ENCODE measurements at regions not wholly inside any gene's neighbourhood (a gene's known extent, or its start where the extent isn't known, plus 50 kb on each side); places are given as distances from the start of the nearest gene placed in this dataset.

DNA sequence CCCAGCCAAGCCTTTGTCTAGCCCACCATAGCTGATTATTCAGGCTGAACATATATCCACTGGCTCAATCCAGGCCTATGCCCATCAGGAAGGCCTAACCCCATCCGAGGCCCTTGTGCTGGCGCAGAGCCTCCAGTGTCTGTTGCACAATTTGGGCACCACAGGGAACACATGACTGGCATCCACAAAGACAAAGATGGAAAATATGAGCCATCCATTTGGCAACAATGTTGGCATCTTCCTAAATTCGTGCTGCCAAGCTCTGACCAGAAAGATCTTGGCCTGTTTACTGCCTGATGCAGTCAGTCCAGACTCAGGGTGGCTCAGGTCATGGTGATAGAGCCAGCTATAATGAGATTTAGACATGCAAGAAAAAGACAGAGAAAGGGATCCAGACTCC, 233.8 kb downstream of the PIK3R1 start:
- ChIA-PET CTCF (no interaction called here), RAD21 (ENCODE audit: low non-redundant PET in 1 of 2, low total read pairs in 2 of 2, uncharacterized antibody in 2 of 2, unreplicated experiment in 2 of 2) (no interaction called here), POLR2A (no interaction called here)
- no peaks in the 10 kb centered on the region for H4K20me1 ChIP-seq (ENCODE audit: insufficient read depth)
- no peaks in the 10 kb centered on the region for H3K9me2 ChIP-seq (ENCODE audit: insufficient read depth)
- H3K36me3 ChIP-seq (ENCODE audit: control insufficient read depth in 1 of 2, insufficient read depth in 2 of 2, low read length in 2 of 2), result no peaks in the 10 kb centered on the region
- BruUV-seq (replicated peaks), result no TSS peak
- H3K9ac ChIP-seq (ENCODE audit: low read length), result no peak overlapping the region
- H3K27ac ChIP-seq (ENCODE audit: low read depth, low read length), result no peak overlapping the region
- H3K4me3 ChIP-seq (replicated peaks in 1 of 2; ENCODE audit: low read depth in 1 of 2, low read length in 2 of 2), result no peak overlapping the region
- H2AFZ ChIP-seq (ENCODE audit: low read depth, low read length, poor library complexity, severe bottlenecking), result no peak overlapping the region
- H3K9me3 ChIP-seq (ENCODE audit: control insufficient read depth in 1 of 2, insufficient read depth in 1 of 2, low read depth in 1 of 2, low read length in 2 of 2), result no peaks in the 10 kb centered on the region; a peak in 1 of 4 replicates
- no peaks in the 10 kb centered on the region for H3K27me3 ChIP-seq (ENCODE audit: insufficient read depth, low read length)
- peaks cover 0 to 13% of the 10 kb centered on the region in 2 experiments; a peak in 1 of 4 replicates for H3K4me1 ChIP-seq (ENCODE audit: control insufficient read depth in 1 of 2, insufficient read depth in 2 of 2, low read length in 2 of 2)
- intact Hi-C loops (cut with micrococcal nuclease), result no loop called here
- DNase-seq (ENCODE audit: low read depth, low spot score), result no peak
- no peaks in the 10 kb centered on the region for H3K79me2 ChIP-seq (ENCODE audit: insufficient read depth, low read length)
- TF ChIP-seq ZFX (IDR thresholded peaks at IDR 0.05) (0 out of 2 replicates have a peak, but pooled peaks have one; percentile 22), ELF1 (IDR thresholded peaks at IDR 0.05; ENCODE audit: borderline replicate concordance, low read depth) (no peak)
- no peak for ATAC-seq
- no peak overlapping the region for H3K4me2 ChIP-seq (ENCODE audit: low read length)

GRCh38 chr5:68450245-68450852, 234.8 kb downstream of the PIK3R1 start:
- intact Hi-C loops (cut with micrococcal nuclease), result no loop called here
- Histone ChIP-seq H4K20me1 (ENCODE audit: insufficient read depth) (no peaks in the 10 kb centered on the region), H3K4me3 (replicated peaks in 1 of 2; ENCODE audit: low read depth in 1 of 2, low read length in 2 of 2) (no peak overlapping the region), H3K9me2 (ENCODE audit: insufficient read depth) (no peaks in the 10 kb centered on the region), H2AFZ (ENCODE audit: low read depth, low read length, poor library complexity, severe bottlenecking) (no peak overlapping the region), H3K4me1 (ENCODE audit: control insufficient read depth in 1 of 2, insufficient read depth in 2 of 2, low read length in 2 of 2) (peaks cover 0 to 19% of the 10 kb centered on the region in 2 experiments; a peak in 1 of 4 replicates), H3K4me2 (ENCODE audit: low read length) (no peak overlapping the region), H3K9me3 (ENCODE audit: control insufficient read depth in 1 of 2, insufficient read depth in 1 of 2, low read depth in 1 of 2, low read length in 2 of 2) (no peaks in the 10 kb centered on the region; a peak in 1 of 4 replicates), H3K9ac (ENCODE audit: low read length) (no peak overlapping the region), H3K79me2 (ENCODE audit: insufficient read depth, low read length) (no peaks in the 10 kb centered on the region), H3K27ac (ENCODE audit: low read depth, low read length) (no peak overlapping the region), H3K27me3 (ENCODE audit: insufficient read depth, low read length) (no peaks in the 10 kb centered on the region), H3K36me3 (ENCODE audit: control insufficient read depth in 1 of 2, insufficient read depth in 2 of 2, low read length in 2 of 2) (no peaks in the 10 kb centered on the region)
- BruUV-seq (replicated peaks), result no TSS peak
- POLR2A ChIA-PET, result no interaction called here
- TF ChIP-seq, protein P1, sequence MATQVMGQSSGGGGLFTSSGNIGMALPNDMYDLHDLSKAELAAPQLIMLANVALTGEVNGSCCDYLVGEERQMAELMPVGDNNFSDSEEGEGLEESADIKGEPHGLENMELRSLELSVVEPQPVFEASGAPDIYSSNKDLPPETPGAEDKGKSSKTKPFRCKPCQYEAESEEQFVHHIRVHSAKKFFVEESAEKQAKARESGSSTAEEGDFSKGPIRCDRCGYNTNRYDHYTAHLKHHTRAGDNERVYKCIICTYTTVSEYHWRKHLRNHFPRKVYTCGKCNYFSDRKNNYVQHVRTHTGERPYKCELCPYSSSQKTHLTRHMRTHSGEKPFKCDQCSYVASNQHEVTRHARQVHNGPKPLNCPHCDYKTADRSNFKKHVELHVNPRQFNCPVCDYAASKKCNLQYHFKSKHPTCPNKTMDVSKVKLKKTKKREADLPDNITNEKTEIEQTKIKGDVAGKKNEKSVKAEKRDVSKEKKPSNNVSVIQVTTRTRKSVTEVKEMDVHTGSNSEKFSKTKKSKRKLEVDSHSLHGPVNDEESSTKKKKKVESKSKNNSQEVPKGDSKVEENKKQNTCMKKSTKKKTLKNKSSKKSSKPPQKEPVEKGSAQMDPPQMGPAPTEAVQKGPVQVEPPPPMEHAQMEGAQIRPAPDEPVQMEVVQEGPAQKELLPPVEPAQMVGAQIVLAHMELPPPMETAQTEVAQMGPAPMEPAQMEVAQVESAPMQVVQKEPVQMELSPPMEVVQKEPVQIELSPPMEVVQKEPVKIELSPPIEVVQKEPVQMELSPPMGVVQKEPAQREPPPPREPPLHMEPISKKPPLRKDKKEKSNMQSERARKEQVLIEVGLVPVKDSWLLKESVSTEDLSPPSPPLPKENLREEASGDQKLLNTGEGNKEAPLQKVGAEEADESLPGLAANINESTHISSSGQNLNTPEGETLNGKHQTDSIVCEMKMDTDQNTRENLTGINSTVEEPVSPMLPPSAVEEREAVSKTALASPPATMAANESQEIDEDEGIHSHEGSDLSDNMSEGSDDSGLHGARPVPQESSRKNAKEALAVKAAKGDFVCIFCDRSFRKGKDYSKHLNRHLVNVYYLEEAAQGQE (IDR thresholded peaks at IDR 0.05; ENCODE audit: low read depth), result no peak
- TF ChIP-seq CEBPB (IDR thresholded peaks at IDR 0.05; ENCODE audit: low read depth) (peak; percentile 45; the same call in 1 of the 2 replicates), RAD21 (IDR thresholded peaks at IDR 0.05; ENCODE audit: low read depth) (no peak)
- ATAC-seq (no peak), DNase-seq (ENCODE audit: low read depth, low spot score) (no peak)
- RAD21 ChIA-PET (ENCODE audit: low non-redundant PET in 1 of 2, low total read pairs in 2 of 2, uncharacterized antibody in 2 of 2, unreplicated experiment in 2 of 2), result no interaction called here
- CTCF ChIA-PET, result no interaction called here

Data from HCT116 (cell line).